ENCODE measurements at regions not wholly inside any gene's neighbourhood (a gene's known extent, or its start where the extent isn't known, plus 50 kb on each side); places are given as distances from the start of the nearest gene placed in this dataset.

GRCh38 chr20:11642866-11643265 lies 274.8 kb upstream of the BTBD3 start:
- Mint-ChIP-seq H3K36me3 (ENCODE audit: insufficient read depth, unreplicated experiment) (no peaks in the 10 kb centered on the region), H3K27me3 (ENCODE audit: unreplicated experiment) (no peaks in the 10 kb centered on the region), H3K27ac (ENCODE audit: unreplicated experiment) (no peak overlapping the region), H3K9me3 (ENCODE audit: low read depth, unreplicated experiment) (peaks cover 2% of the 10 kb centered on the region), H3K4me1 (ENCODE audit: low read depth, unreplicated experiment) (no peaks in the 10 kb centered on the region), H3K4me3 (ENCODE audit: low read depth, unreplicated experiment) (no peak overlapping the region)
- intact Hi-C loops (cut with micrococcal nuclease; ENCODE audit: unreplicated experiment): no loop called here
- CTCF ChIA-PET: no interaction called here
- BruUV-seq (replicated peaks): no TSS peak
- no peak for TF ChIP-seq CTCF (IDR thresholded peaks at IDR 0.05; ENCODE audit: unreplicated experiment)
- DNase-seq: no peak

- intact Hi-C loops (cut with micrococcal nuclease; ENCODE audit: unreplicated experiment): no loop called here
- Mint-ChIP-seq H3K27ac (ENCODE audit: unreplicated experiment) (no peak overlapping the region), H3K4me1 (ENCODE audit: low read depth, unreplicated experiment) (no peaks in the 10 kb centered on the region), H3K4me3 (ENCODE audit: low read depth, unreplicated experiment) (no peak overlapping the region), H3K27me3 (ENCODE audit: unreplicated experiment) (no peaks in the 10 kb centered on the region), H3K9me3 (ENCODE audit: low read depth, unreplicated experiment) (peaks cover 2% of the 10 kb centered on the region), H3K36me3 (ENCODE audit: insufficient read depth, unreplicated experiment) (no peaks in the 10 kb centered on the region)
- BruUV-seq (replicated peaks): no TSS peak
- no peak for DNase-seq
- no peak for TF ChIP-seq CTCF (IDR thresholded peaks at IDR 0.05; ENCODE audit: unreplicated experiment)
- CTCF ChIA-PET: no interaction called here
Observed at GRCh38 chr20:11646359-11646758, 271.3 kb upstream of the BTBD3 start.

- CTCF ChIA-PET: no interaction called here
- DNase-seq: no peak
- BruUV-seq (replicated peaks): no TSS peak
- intact Hi-C loops (cut with micrococcal nuclease; ENCODE audit: unreplicated experiment): no loop called here
- Mint-ChIP-seq H3K9me3 (ENCODE audit: low read depth, unreplicated experiment) (peaks cover 2% of the 10 kb centered on the region), H3K36me3 (ENCODE audit: insufficient read depth, unreplicated experiment) (no peaks in the 10 kb centered on the region), H3K4me1 (ENCODE audit: low read depth, unreplicated experiment) (peaks cover 13% of the 10 kb centered on the region), H3K27ac (ENCODE audit: unreplicated experiment) (no peak overlapping the region), H3K4me3 (ENCODE audit: low read depth, unreplicated experiment) (no peak overlapping the region), H3K27me3 (ENCODE audit: unreplicated experiment) (no peaks in the 10 kb centered on the region)
- no peak for TF ChIP-seq CTCF (IDR thresholded peaks at IDR 0.05; ENCODE audit: unreplicated experiment)
Observed at GRCh38 chr20:11650566-11650965, 267.1 kb upstream of the BTBD3 start.

GRCh38 chr20:11651138-11651537 lies 266.6 kb upstream of the BTBD3 start:
- intact Hi-C loops (cut with micrococcal nuclease; ENCODE audit: unreplicated experiment): no loop called here
- H3K36me3 Mint-ChIP-seq (ENCODE audit: insufficient read depth, unreplicated experiment): no peaks in the 10 kb centered on the region
- H3K4me1 Mint-ChIP-seq (ENCODE audit: low read depth, unreplicated experiment): peaks cover 13% of the 10 kb centered on the region
- H3K9me3 Mint-ChIP-seq (ENCODE audit: low read depth, unreplicated experiment): peaks cover 2% of the 10 kb centered on the region
- no peak for DNase-seq
- H3K4me3 Mint-ChIP-seq (ENCODE audit: low read depth, unreplicated experiment): no peak overlapping the region
- no TSS peak for BruUV-seq (replicated peaks)
- TF ChIP-seq CTCF (IDR thresholded peaks at IDR 0.05; ENCODE audit: unreplicated experiment): no peak
- no peak overlapping the region for H3K27ac Mint-ChIP-seq (ENCODE audit: unreplicated experiment)
- CTCF ChIA-PET: no interaction called here
- no peaks in the 10 kb centered on the region for H3K27me3 Mint-ChIP-seq (ENCODE audit: unreplicated experiment)

- Mint-ChIP-seq H3K9me3 (ENCODE audit: low read depth, unreplicated experiment) (peaks cover 2% of the 10 kb centered on the region), H3K36me3 (ENCODE audit: insufficient read depth, unreplicated experiment) (no peaks in the 10 kb centered on the region), H3K4me3 (ENCODE audit: low read depth, unreplicated experiment) (no peak overlapping the region), H3K27me3 (ENCODE audit: unreplicated experiment) (no peaks in the 10 kb centered on the region), H3K27ac (ENCODE audit: unreplicated experiment) (no peak overlapping the region), H3K4me1 (ENCODE audit: low read depth, unreplicated experiment) (peaks cover 13% of the 10 kb centered on the region)
- no peak for TF ChIP-seq CTCF (IDR thresholded peaks at IDR 0.05; ENCODE audit: unreplicated experiment)
- BruUV-seq (replicated peaks): no TSS peak
- DNase-seq: no peak
- intact Hi-C loops (cut with micrococcal nuclease; ENCODE audit: unreplicated experiment): no loop called here
- CTCF ChIA-PET: no interaction called here
Observed at GRCh38 chr20:11651647-11652046, 266.0 kb upstream of the BTBD3 start.

All from Calu3 (cell line).